HL-60 (cell line): ENCODE measurements at regions not wholly inside any gene's neighbourhood (a gene's known extent, or its start where the extent isn't known, plus 50 kb on each side); places are given as distances from the start of the nearest gene placed in this dataset.

Experiments
- DNase-seq, 2 experiments: peaks; one replicate each; pipeline ENCODE4 v3.0.0-alpha.2; 2010 to 2020; ENCODE audit warnings: low read depth in 1 of 2, low spot score in 1 of 2
- H3K27ac ChIP-seq: fragments of 250-450 bp; sonication (Bioruptor Pico); replicated peaks from 2 replicates; pipeline ENCODE4 v1.5.1; 2020; ENCODE audit warnings: mild to moderate bottlenecking, moderate library complexity
- H3K27me3 ChIP-seq: fragments of 250-450 bp; sonication (Bioruptor Pico); 2 replicates; pipeline ENCODE4 v1.5.1; 2021; ENCODE audit warnings: mild to moderate bottlenecking, moderate library complexity; ENCODE audit not compliant: insufficient read depth, poor library complexity, severe bottlenecking
- H3K4me3 ChIP-seq: replicated peaks from 2 replicates; pipeline ENCODE4 v1.5.1; 2011; ENCODE audit warnings: mild to moderate bottlenecking, control low read depth, low read length; ENCODE audit not compliant: insufficient read depth
- GABPA ChIP-seq: IDR thresholded peaks from 2 replicates; pipeline ENCODE4 v1.6.1; 2012; ENCODE audit warnings: low read depth
- POLR2AphosphoS5 ChIP-seq: IDR thresholded peaks from 2 replicates; pipeline ENCODE4 v1.6.1; 2012; ENCODE audit warnings: low read depth
- SPI1 ChIP-seq: IDR thresholded peaks from 2 replicates; pipeline ENCODE4 v1.6.1; 2012; ENCODE audit warnings: low read depth, mild to moderate bottlenecking, borderline replicate concordance
- TF ChIP-seq, protein P1 (sequence below): IDR thresholded peaks from one replicate; pipeline ENCODE4 v1.5.1; 2011; ENCODE audit warnings: low read length, control low read depth, inconsistent platforms; ENCODE audit not compliant: insufficient read depth
- TF ChIP-seq, protein P2 (sequence below): IDR thresholded peaks from 2 replicates; pipeline ENCODE4 v1.6.1; 2012; ENCODE audit warnings: low read depth; ENCODE audit not compliant: insufficient replicate concordance

DNA sequence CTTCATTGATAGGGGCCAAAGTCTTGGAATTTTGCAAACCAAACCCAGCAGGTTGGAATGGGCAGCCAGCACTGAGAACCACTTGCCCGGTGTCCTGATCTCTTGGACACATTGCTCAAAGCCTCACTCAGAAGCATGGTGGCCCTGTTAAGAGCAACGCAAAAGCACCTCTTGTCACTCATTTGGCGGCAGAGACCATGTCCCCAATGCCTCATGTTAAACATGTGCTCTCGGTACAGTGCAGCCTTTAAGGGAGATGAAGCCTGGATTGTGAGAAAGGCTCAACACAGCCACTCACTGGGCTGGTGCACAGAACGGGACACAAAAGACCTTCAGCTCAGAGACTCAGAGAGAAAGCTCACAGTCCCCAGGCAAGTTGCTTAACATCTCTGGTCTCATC, 298.4 kb upstream of the PRDM1 start:
- no peak for TF ChIP-seq GABPA
- TF ChIP-seq, protein P1, sequence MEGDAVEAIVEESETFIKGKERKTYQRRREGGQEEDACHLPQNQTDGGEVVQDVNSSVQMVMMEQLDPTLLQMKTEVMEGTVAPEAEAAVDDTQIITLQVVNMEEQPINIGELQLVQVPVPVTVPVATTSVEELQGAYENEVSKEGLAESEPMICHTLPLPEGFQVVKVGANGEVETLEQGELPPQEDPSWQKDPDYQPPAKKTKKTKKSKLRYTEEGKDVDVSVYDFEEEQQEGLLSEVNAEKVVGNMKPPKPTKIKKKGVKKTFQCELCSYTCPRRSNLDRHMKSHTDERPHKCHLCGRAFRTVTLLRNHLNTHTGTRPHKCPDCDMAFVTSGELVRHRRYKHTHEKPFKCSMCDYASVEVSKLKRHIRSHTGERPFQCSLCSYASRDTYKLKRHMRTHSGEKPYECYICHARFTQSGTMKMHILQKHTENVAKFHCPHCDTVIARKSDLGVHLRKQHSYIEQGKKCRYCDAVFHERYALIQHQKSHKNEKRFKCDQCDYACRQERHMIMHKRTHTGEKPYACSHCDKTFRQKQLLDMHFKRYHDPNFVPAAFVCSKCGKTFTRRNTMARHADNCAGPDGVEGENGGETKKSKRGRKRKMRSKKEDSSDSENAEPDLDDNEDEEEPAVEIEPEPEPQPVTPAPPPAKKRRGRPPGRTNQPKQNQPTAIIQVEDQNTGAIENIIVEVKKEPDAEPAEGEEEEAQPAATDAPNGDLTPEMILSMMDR = no peak
- no peak for TF ChIP-seq SPI1
- TF ChIP-seq, protein P2, sequence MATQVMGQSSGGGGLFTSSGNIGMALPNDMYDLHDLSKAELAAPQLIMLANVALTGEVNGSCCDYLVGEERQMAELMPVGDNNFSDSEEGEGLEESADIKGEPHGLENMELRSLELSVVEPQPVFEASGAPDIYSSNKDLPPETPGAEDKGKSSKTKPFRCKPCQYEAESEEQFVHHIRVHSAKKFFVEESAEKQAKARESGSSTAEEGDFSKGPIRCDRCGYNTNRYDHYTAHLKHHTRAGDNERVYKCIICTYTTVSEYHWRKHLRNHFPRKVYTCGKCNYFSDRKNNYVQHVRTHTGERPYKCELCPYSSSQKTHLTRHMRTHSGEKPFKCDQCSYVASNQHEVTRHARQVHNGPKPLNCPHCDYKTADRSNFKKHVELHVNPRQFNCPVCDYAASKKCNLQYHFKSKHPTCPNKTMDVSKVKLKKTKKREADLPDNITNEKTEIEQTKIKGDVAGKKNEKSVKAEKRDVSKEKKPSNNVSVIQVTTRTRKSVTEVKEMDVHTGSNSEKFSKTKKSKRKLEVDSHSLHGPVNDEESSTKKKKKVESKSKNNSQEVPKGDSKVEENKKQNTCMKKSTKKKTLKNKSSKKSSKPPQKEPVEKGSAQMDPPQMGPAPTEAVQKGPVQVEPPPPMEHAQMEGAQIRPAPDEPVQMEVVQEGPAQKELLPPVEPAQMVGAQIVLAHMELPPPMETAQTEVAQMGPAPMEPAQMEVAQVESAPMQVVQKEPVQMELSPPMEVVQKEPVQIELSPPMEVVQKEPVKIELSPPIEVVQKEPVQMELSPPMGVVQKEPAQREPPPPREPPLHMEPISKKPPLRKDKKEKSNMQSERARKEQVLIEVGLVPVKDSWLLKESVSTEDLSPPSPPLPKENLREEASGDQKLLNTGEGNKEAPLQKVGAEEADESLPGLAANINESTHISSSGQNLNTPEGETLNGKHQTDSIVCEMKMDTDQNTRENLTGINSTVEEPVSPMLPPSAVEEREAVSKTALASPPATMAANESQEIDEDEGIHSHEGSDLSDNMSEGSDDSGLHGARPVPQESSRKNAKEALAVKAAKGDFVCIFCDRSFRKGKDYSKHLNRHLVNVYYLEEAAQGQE = no peak
- TF ChIP-seq POLR2AphosphoS5 = no peak
- no peak for DNase-seq
- Histone ChIP-seq H3K4me3 (no peak overlapping the region), H3K27me3 (no peaks in the 10 kb centered on the region), H3K27ac (no peak overlapping the region)

DNA sequence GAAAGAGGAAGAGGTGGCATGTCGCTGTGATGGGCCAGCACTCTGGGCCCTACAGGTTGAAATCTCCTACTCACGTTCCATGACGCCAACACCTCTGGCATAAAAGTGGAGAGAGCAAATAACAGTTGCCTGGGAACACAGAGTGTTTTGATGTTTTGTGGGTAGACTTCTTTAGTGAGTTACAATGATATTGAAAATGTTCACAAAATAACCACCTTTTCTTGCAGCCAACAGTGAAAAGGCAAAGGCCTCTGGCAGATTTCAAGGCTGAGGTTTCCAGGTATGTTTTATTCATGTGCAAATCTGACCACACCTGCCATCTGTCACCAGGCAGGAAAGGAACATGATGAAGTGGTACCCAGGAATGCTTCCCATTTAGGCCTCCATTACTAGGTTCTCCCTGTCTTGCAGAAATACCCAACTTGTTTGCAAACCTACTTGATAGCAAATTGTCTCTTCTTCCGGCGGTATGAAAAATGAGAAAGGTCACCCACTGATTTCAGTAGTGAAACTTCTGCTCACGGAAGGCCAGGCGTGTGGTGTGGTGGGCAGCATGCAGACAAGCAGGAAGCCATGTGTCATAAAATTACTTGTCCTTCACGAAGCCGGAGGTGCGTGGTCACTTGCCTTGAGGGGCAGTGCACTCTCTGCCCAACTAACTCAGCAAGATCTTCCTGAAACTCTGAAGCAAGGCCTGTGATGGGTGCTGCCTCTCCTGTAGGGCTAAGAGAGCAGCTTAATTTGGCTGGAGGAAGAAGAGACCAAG, 299.1 kb upstream of the PRDM1 start:
- no peak for TF ChIP-seq POLR2AphosphoS5
- no peak for TF ChIP-seq GABPA
- TF ChIP-seq, protein P2 = no peak
- TF ChIP-seq, protein P1 = no peak
- no peak for TF ChIP-seq SPI1
- no peak for DNase-seq
- H3K27ac ChIP-seq = peak overlapping the region; percentile 18; the same call in 1 of the 2 replicates

DNA sequence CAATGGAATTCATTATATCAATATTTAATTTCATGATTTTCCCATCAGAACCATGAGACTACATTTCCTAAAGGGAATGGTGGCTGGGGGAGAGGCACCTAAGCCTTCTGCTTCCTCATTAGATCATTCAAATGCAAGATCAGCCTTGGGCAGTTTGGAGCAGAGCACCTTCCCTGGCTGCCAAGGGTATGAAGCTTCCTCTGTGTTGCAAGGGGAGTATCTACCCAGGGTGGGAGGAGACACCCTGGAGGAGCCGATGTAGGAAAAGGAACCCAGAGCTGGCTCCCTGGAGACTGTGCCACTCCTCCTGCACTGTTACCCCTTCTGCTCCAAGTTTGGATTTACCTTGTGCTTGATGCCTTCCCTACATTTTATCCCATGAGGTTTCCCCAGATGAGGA, 299.7 kb upstream of the PRDM1 start:
- peak; percentile 76 to 80 for DNase-seq
- no peaks in the 10 kb centered on the region for H3K27me3 ChIP-seq
- H3K4me3 ChIP-seq = no peak overlapping the region
- TF ChIP-seq, protein P1 = no peak
- TF ChIP-seq SPI1 (no peak), POLR2AphosphoS5 (no peak), GABPA (no peak)
- TF ChIP-seq, protein P2 = no peak
- H3K27ac ChIP-seq = peak overlapping the region; percentile 68

More for the DNA sequence above, 299.1 kb upstream of the PRDM1 start:
- H3K4me3 ChIP-seq = no peak overlapping the region
- no peaks in the 10 kb centered on the region for H3K27me3 ChIP-seq
